Sigmoid colon (tissue), 3 donors: ENCODE measurements at regions not wholly inside any gene's neighbourhood (a gene's known extent, or its start where the extent isn't known, plus 50 kb on each side); places are given as distances from the start of the nearest gene placed in this dataset.

ENCODE experiments used
- POLR2A ChIP-seq, 2 donors: fragments of 450-650 bp; IDR thresholded peaks; one replicate each; pipeline ENCODE4 v1.6.1; 2016; ENCODE audit warnings: antibody characterized with exemption in 2 of 2, mild to moderate bottlenecking in 2 of 2, moderate library complexity in 2 of 2
- TF ChIP-seq, protein P1 (sequence below), 4 experiments: fragments of 450-650 bp in 3 of 4; fragments of 200-600 bp in 1 of 4; IDR thresholded peaks; one replicate each; pipeline ENCODE4 v1.5.1; 2016 to 2019; ENCODE audit warnings: antibody characterized with exemption in 4 of 4, mild to moderate bottlenecking in 3 of 4, moderate library complexity in 2 of 4

DNA sequence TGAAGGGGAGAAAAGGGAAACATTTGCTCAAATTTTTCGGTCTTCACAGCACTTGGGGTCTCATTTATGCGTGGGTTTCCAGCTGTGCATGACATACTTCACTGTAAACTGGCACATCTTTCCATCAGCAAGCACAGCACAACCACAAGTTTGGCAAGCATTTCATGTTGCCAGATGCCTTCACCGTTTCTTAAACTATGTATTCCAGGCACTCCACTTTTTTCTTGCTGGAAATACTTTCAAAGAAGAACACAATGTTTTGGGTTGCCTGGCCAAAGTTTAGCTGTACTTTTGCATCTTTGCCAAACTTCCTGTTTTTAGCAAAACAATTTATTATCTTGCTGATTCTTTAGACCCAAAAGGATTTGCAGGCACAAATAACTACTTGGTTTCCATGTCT is 194.6 kb upstream of the MEIS1 start:
- no peak for TF ChIP-seq POLR2A (IDR thresholded peaks at IDR 0.05)
- TF ChIP-seq, protein P1, sequence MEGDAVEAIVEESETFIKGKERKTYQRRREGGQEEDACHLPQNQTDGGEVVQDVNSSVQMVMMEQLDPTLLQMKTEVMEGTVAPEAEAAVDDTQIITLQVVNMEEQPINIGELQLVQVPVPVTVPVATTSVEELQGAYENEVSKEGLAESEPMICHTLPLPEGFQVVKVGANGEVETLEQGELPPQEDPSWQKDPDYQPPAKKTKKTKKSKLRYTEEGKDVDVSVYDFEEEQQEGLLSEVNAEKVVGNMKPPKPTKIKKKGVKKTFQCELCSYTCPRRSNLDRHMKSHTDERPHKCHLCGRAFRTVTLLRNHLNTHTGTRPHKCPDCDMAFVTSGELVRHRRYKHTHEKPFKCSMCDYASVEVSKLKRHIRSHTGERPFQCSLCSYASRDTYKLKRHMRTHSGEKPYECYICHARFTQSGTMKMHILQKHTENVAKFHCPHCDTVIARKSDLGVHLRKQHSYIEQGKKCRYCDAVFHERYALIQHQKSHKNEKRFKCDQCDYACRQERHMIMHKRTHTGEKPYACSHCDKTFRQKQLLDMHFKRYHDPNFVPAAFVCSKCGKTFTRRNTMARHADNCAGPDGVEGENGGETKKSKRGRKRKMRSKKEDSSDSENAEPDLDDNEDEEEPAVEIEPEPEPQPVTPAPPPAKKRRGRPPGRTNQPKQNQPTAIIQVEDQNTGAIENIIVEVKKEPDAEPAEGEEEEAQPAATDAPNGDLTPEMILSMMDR (IDR thresholded peaks at IDR 0.05), result no peak
